ENCODE measurements at regions not wholly inside any gene's neighbourhood (a gene's known extent, or its start where the extent isn't known, plus 50 kb on each side); places are given as distances from the start of the nearest gene placed in this dataset.

DNA sequence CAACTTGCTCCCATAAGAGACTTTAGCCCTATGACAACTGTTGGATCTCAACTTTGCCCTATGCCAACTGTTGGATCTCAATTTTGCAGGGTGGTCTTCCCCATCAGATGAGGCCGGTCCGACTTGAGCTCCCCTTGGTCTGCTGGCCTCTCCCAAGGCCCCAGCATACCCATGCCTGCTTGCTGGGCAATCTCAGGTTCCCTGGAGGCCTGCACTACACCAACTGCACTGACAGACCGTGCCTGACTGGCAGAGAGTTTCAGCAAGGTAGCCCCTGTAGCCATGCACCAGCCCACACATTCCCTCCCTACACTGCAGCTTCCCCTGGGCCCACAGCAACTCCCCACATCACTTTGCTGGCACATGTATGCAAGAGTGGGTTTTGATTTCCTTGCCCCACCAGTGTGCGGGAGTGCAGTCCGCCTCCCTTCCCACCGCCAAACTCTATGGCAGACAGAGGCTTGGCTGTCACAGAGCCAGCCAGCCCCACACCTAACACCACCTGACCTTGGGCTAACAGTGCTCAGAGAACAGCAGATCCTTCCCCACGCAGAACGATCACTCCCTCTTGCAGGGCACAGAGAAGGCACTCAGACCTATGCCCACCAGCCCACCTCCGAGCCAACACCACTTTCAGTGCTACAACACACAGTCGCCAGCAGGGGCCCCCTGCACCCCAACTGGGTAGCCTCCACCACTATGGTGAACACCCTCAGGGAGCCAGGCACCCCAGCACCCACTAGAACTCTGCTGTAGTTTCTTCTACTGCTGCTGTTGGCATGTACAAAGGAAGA is 279.9 kb upstream of the COX7C start:
- 79 to 89% (median 79%) methylated on average over 10 of the region's 10 CpGs for WGBS, 3 donors
- Histone ChIP-seq H3K9me3 (no peaks in the 10 kb centered on the region), H3K27ac (no peak overlapping the region), H3K4me3 (no peak overlapping the region), H3K36me3 (ENCODE audit: insufficient read depth in 1 of 2, low read depth in 1 of 2) (no peaks in the 10 kb centered on the region), H3K4me1 (no peaks in the 10 kb centered on the region), H3K27me3 (ENCODE audit: insufficient read depth in 3 of 3, low read length in 2 of 3) (no peaks in the 10 kb centered on the region)
- DNase-seq (no peak), ATAC-seq (no peak)
- intact Hi-C loops (cut with DNase I) = no loop called here
- TF ChIP-seq, protein P1, sequence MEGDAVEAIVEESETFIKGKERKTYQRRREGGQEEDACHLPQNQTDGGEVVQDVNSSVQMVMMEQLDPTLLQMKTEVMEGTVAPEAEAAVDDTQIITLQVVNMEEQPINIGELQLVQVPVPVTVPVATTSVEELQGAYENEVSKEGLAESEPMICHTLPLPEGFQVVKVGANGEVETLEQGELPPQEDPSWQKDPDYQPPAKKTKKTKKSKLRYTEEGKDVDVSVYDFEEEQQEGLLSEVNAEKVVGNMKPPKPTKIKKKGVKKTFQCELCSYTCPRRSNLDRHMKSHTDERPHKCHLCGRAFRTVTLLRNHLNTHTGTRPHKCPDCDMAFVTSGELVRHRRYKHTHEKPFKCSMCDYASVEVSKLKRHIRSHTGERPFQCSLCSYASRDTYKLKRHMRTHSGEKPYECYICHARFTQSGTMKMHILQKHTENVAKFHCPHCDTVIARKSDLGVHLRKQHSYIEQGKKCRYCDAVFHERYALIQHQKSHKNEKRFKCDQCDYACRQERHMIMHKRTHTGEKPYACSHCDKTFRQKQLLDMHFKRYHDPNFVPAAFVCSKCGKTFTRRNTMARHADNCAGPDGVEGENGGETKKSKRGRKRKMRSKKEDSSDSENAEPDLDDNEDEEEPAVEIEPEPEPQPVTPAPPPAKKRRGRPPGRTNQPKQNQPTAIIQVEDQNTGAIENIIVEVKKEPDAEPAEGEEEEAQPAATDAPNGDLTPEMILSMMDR (IDR thresholded peaks at IDR 0.05) = no peak

DNA sequence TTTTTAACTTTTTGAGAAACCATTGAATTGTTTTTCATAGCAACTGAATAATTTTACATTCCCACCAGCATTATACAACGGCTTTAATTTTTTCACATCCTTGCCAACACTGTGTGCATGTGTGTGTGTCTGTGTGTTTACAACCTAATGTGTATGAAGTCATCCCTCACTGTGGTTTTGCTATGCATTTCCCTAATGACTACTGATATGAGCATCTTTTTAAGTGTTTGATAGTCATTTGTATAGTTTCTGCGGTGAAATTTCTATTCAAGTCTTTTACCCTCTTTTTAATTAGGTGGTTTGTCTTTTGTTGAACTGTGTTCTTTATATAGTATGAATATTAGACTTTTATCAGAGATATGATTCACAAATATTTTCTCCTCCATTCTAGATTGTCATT is 263.1 kb upstream of the COX7C start:
- no peak for ATAC-seq
- intact Hi-C loops (cut with DNase I) = no loop called here
- Histone ChIP-seq H3K36me3 (ENCODE audit: insufficient read depth in 1 of 2, low read depth in 1 of 2) (no peaks in the 10 kb centered on the region), H3K9me3 (no peaks in the 10 kb centered on the region), H3K27me3 (ENCODE audit: insufficient read depth in 3 of 3, low read length in 2 of 3) (no peaks in the 10 kb centered on the region), H3K4me1 (no peaks in the 10 kb centered on the region), H3K27ac (no peak overlapping the region), H3K4me3 (no peak overlapping the region)
- TF ChIP-seq, protein P1 (IDR thresholded peaks at IDR 0.05) = no peak
- no peak for DNase-seq
- WGBS, 3 donors = 39 to 83% (median 64%) methylated on average over 2 of the region's 2 CpGs

DNA sequence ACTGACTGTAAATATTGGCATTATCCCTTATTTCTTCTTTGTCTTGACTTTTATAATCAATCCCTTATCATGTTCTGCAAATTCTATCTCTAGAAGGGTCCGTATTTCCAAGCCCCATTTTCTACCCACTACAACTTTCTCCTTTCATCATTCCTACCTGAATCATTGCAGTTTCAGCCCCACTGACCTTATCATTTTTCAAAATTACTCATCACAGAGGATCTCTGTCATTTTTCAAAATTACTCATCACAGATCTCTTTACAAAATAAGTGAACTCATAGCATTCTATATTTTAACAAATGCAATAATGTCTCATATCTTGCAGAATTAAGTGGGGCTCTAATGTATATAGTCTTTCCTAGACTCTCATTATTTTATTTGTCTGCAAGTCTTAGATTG is 256.9 kb upstream of the COX7C start:
- Histone ChIP-seq H3K27ac (no peak overlapping the region), H3K9me3 (no peaks in the 10 kb centered on the region), H3K27me3 (ENCODE audit: insufficient read depth in 3 of 3, low read length in 2 of 3) (no peaks in the 10 kb centered on the region), H3K4me1 (no peaks in the 10 kb centered on the region), H3K36me3 (ENCODE audit: insufficient read depth in 1 of 2, low read depth in 1 of 2) (no peaks in the 10 kb centered on the region), H3K4me3 (no peak overlapping the region)
- ATAC-seq (no peak), DNase-seq (no peak)
- intact Hi-C loops (cut with DNase I) = no loop called here
- WGBS, 3 donors = 66 to 84% (median 78%) methylated on average over 1 of the region's 1 CpG
- TF ChIP-seq, protein P1 (IDR thresholded peaks at IDR 0.05) = no peak

DNA sequence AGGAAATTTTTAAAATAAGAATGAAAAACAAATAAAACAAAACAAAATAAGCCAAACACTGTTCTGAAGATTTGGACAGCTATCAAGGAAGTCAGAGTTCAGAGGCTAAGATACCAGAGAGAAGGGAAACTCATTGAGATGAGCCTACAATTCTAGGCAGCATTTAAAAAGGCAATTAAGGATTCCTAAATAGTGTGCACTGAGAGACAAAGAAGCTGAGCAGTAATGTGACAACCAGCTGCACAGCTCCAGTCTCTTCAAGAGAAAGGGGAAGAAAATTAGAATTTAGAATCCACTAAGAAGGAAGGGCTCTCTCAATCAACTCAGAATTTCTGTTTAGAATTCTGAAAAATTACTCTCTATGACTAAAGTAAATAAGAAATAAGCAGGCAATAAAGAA is 246.7 kb upstream of the COX7C start:
- Histone ChIP-seq H3K4me1 (no peaks in the 10 kb centered on the region), H3K4me3 (no peak overlapping the region), H3K9me3 (no peaks in the 10 kb centered on the region), H3K36me3 (ENCODE audit: insufficient read depth in 1 of 2, low read depth in 1 of 2) (no peaks in the 10 kb centered on the region), H3K27me3 (ENCODE audit: insufficient read depth in 3 of 3, low read length in 2 of 3) (no peaks in the 10 kb centered on the region), H3K27ac (no peak overlapping the region)
- intact Hi-C loops (cut with DNase I) = no loop called here
- DNase-seq (no peak), ATAC-seq (no peak)
- TF ChIP-seq, protein P1 (IDR thresholded peaks at IDR 0.05) = no peak

DNA sequence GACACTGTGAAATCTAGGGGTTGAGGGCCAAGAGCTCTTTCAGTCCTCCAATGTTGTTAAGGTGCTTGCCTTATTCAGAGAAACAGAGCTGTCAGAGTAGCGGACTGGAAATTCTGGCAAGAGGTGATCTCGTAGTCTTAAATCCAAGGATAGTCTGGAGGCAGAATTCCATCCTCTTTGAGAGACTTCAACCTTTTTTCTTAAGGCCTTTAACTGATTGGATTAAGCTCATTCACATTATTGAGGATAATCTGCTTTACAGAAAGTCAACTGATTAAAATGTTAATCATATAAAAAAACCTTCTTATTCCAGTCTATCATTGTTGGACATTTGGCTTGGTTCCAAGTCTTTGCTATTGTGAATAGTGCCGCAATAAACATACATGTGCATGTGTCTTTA is 243.1 kb upstream of the COX7C start:
- no peak overlapping the region for H3K4me3 ChIP-seq
- no peaks in the 10 kb centered on the region for H3K9me3 ChIP-seq

More for the DNA sequence above, 243.1 kb upstream of the COX7C start:
- H3K4me1 ChIP-seq = no peaks in the 10 kb centered on the region
- TF ChIP-seq, protein P1 (IDR thresholded peaks at IDR 0.05) = no peak
- intact Hi-C loops (cut with DNase I) = no loop called here
- H3K27ac ChIP-seq = no peak overlapping the region
- H3K36me3 ChIP-seq (ENCODE audit: insufficient read depth in 1 of 2, low read depth in 1 of 2) = no peaks in the 10 kb centered on the region
- DNase-seq (no peak), ATAC-seq (no peak)
- H3K27me3 ChIP-seq (ENCODE audit: insufficient read depth in 3 of 3, low read length in 2 of 3) = no peaks in the 10 kb centered on the region
- WGBS, 3 donors = 87 to 88% (median 87%) methylated on average over 3 of the region's 3 CpGs

Measured in psoas muscle (tissue), 7 donors.